ENCODE measurements at regions not wholly inside any gene's neighbourhood (a gene's known extent, or its start where the extent isn't known, plus 50 kb on each side); places are given as distances from the start of the nearest gene placed in this dataset.

- POLR2A ChIA-PET (ENCODE audit: partially characterized antibody), result no interaction called here
- Histone ChIP-seq H2BK12ac (ENCODE audit: low read depth, low read length) (no peak overlapping the region), H3K23ac (ENCODE audit: insufficient read length) (no peak overlapping the region), H4K91ac (replicated peaks; ENCODE audit: insufficient read length, low read length) (no peak overlapping the region), H2BK5ac (ENCODE audit: low read depth, low read length) (no peak overlapping the region), H3K4me2 (ENCODE audit: insufficient read depth in 1 of 2, low read depth in 2 of 2, low read length in 2 of 2) (no peak overlapping the region), H3K27ac (ENCODE audit: low read depth, low read length) (no peak overlapping the region), H2BK20ac (ENCODE audit: low read length) (no peak overlapping the region), H3K4me1 (replicated peaks in 1 of 4; ENCODE audit: control insufficient read depth in 3 of 4, insufficient read depth in 4 of 4, low read length in 3 of 4) (no peaks in the 10 kb centered on the region), H3K14ac (ENCODE audit: insufficient read length) (no peak overlapping the region), H3K9me3 (ENCODE audit: insufficient read depth in 2 of 2, low read depth in 1 of 2, low read length in 1 of 2) (peaks cover 4 to 10% of the 10 kb centered on the region in 2 experiments; a peak in 3 of 4 replicates), H2AK5ac (ENCODE audit: low read depth, low read length) (no peak overlapping the region), H3K4me3 (ENCODE audit: extremely low read depth in 1 of 4, insufficient read depth in 2 of 4, low read depth in 3 of 4, low read length in 4 of 4) (no peak overlapping the region), H3K56ac (replicated peaks; ENCODE audit: insufficient read length, low read depth, low read length) (no peak overlapping the region), H3K18ac (ENCODE audit: extremely low read depth, low read length) (no peak overlapping the region), H2BK120ac (replicated peaks; ENCODE audit: low read depth, low read length) (no peak overlapping the region), H2AFZ (ENCODE audit: low read length) (no peak overlapping the region), H3K4ac (replicated peaks; ENCODE audit: insufficient read length, low read depth, low read length) (no peak overlapping the region), H3K23me2 (ENCODE audit: low read depth, low read length) (no peaks in the 10 kb centered on the region), H2BK15ac (ENCODE audit: low read length) (no peak overlapping the region), H4K20me1 (replicated peaks in 1 of 2; ENCODE audit: control insufficient read depth in 1 of 2, insufficient read depth in 2 of 2, low read length in 2 of 2) (no peaks in the 10 kb centered on the region), H3K79me2 (ENCODE audit: control insufficient read depth in 1 of 2, insufficient read depth in 2 of 2, low read length in 2 of 2) (no peaks in the 10 kb centered on the region), H3K27me3 (replicated peaks in 1 of 4; ENCODE audit: control insufficient read depth in 3 of 4, extremely low read depth in 1 of 4, insufficient read depth in 3 of 4, low read length in 3 of 4) (no peaks in the 10 kb centered on the region), H3K9ac (replicated peaks in 1 of 4; ENCODE audit: extremely low read depth in 1 of 4, low read depth in 3 of 4, low read length in 3 of 4) (no peak overlapping the region), H3K36me3 (ENCODE audit: control insufficient read depth in 2 of 4, insufficient read depth in 4 of 4, low read length in 3 of 4) (no peaks in the 10 kb centered on the region), H4K5ac (ENCODE audit: insufficient read length, low read depth, low read length) (no peak overlapping the region), H3K79me1 (ENCODE audit: low read depth, low read length) (no peaks in the 10 kb centered on the region), H4K8ac (ENCODE audit: extremely low read depth, insufficient read depth, low read length) (no peak overlapping the region)
- 99% methylated on average over 16 of the region's 18 CpGs; no CpG with 5 or more reads in 1 of the 2 experiments for WGBS, 2 experiments (ENCODE audit: extremely low coverage in 1 of 2, insufficient coverage in 1 of 2, insufficient read length in 1 of 2, insufficient replicate concordance in 2 of 2, low coverage in 1 of 2, low lambda C conversion rate in 2 of 2, missing lambda C conversion rate in 1 of 2)
- FAIRE-seq (no peak), DNase-seq (ENCODE audit: low read depth in 1 of 2, low spot score in 2 of 2) (no peak)
- CTCF ChIA-PET (ENCODE audit: partially characterized antibody), result interaction anchor here (1.1 kb wide), 1 partner anchor 24 kb away, joined by 3 read pairs; no protein-coding TSS in a partner anchor
- no peak for TF ChIP-seq HDAC6 (IDR thresholded peaks at IDR 0.05; ENCODE audit: low read depth, low read length)
- no peak for TF ChIP-seq BACH1 (IDR thresholded peaks at IDR 0.05; ENCODE audit: low read length)
- no peak for TF ChIP-seq USF2 (IDR thresholded peaks at IDR 0.05; ENCODE audit: low read length)
- TF ChIP-seq SP1 (IDR thresholded peaks at IDR 0.05; ENCODE audit: low read depth, low read length), result no peak
- no peak for TF ChIP-seq RFX5 (IDR thresholded peaks at IDR 0.05; ENCODE audit: borderline replicate concordance, low read depth, low read length)
- TF ChIP-seq CEBPB (IDR thresholded peaks at IDR 0.05; ENCODE audit: low read depth, low read length), result no peak
- TF ChIP-seq POU5F1 (IDR thresholded peaks at IDR 0.05; ENCODE audit: low read depth, low read length), result no peak
- no peak for TF ChIP-seq YY1 (IDR thresholded peaks at IDR 0.05; ENCODE audit: low read depth, low read length)
- no peak for TF ChIP-seq POLR2A (IDR thresholded peaks at IDR 0.05; ENCODE audit: control extremely low read depth in 1 of 2, low read depth in 2 of 2, low read length in 2 of 2)
- TF ChIP-seq NANOG (IDR thresholded peaks at IDR 0.05; ENCODE audit: insufficient read depth, low read depth, low read length, poor library complexity, severe bottlenecking), result no peak
- TF ChIP-seq SP2 (IDR thresholded peaks at IDR 0.05; ENCODE audit: low read length), result no peak
- no peak for TF ChIP-seq CHD1 (IDR thresholded peaks at IDR 0.05; ENCODE audit: low read depth, low read length)
These were observed 219.5 kb upstream of the SLC39A10 start for GRCh38 chr2:195437521-195437920.
